Gastrocnemius medialis (tissue), 4 donors: ENCODE measurements at regions not wholly inside any gene's neighbourhood (a gene's known extent, or its start where the extent isn't known, plus 50 kb on each side); places are given as distances from the start of the nearest gene placed in this dataset.

Source experiments
- CTCF ChIP-seq, 5 experiments: fragments of 450-650 bp in 3 of 5; fragments of 200-600 bp in 2 of 5; sonication (generic) in 2 of 5; IDR thresholded peaks in 4 of 5; conservative IDR thresholded peaks in 1 of 5; 1 replicate in 4 of 5; 2 replicates in 1 of 5; pipeline ENCODE4 v1.5.1; 2016 to 2019; ENCODE audit warnings: antibody characterized with exemption in 5 of 5, mild to moderate bottlenecking in 3 of 5, moderate library complexity in 3 of 5
- POLR2A ChIP-seq, 2 donors: fragments of 450-650 bp; IDR thresholded peaks; one replicate each; pipeline ENCODE4 v1.6.1; 2017; ENCODE audit warnings: antibody characterized with exemption in 2 of 2, mild to moderate bottlenecking in 2 of 2, moderate library complexity in 2 of 2

GRCh38 chr6:149170564-149171452 is 146.7 kb upstream of the TAB2 start:
- TF ChIP-seq CTCF (IDR thresholded peaks at IDR 0.05 in 4 of 5, conservative IDR thresholded peaks at IDR 0.05 in 1 of 5) (no peak), POLR2A (IDR thresholded peaks at IDR 0.05) (no peak)
